ENCODE measurements at regions not wholly inside any gene's neighbourhood (a gene's known extent, or its start where the extent isn't known, plus 50 kb on each side); places are given as distances from the start of the nearest gene placed in this dataset.

DNA sequence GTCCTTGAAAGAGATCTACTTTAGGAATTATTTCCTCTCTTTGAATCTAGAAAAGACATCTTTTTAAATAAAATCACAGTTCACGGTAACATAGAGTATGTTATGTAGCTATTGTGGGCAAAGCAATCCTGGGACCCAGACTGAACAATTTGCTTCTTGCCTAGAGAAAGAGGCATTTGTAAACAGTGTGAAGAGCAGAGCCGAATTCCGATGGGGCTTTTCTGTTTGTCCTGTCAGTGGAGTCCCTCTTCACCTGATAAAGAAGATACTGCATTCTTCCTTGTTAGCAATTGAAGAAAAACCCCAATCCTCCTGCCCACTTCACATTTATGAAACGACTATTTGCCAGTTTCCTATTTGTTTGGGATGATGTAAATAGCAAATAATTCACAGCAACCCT lies 462.9 kb downstream of the WDR72 start:
- no peak for TF ChIP-seq POLR2A (IDR thresholded peaks at IDR 0.05)
- TF ChIP-seq, protein P1, sequence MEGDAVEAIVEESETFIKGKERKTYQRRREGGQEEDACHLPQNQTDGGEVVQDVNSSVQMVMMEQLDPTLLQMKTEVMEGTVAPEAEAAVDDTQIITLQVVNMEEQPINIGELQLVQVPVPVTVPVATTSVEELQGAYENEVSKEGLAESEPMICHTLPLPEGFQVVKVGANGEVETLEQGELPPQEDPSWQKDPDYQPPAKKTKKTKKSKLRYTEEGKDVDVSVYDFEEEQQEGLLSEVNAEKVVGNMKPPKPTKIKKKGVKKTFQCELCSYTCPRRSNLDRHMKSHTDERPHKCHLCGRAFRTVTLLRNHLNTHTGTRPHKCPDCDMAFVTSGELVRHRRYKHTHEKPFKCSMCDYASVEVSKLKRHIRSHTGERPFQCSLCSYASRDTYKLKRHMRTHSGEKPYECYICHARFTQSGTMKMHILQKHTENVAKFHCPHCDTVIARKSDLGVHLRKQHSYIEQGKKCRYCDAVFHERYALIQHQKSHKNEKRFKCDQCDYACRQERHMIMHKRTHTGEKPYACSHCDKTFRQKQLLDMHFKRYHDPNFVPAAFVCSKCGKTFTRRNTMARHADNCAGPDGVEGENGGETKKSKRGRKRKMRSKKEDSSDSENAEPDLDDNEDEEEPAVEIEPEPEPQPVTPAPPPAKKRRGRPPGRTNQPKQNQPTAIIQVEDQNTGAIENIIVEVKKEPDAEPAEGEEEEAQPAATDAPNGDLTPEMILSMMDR (IDR thresholded peaks at IDR 0.05), result no peak
